Activated CD4-positive, alpha-beta T cell treated with anti-CD3 and anti-CD28 coated beads, Interleukin-2, amount 50 U/mL, for 16 hours (primary cell): ENCODE measurements at regions not wholly inside any gene's neighbourhood (a gene's known extent, or its start where the extent isn't known, plus 50 kb on each side); places are given as distances from the start of the nearest gene placed in this dataset.
"Not testable (repeated sequence)": the region's sequence is repeated elsewhere in the genome, so short reads cannot be mapped to it uniquely, and the experiment has no call there.

Experiments
- DNase-seq: peaks from one replicate; pipeline ENCODE4 v3.0.0-alpha.2; 2020

DNA sequence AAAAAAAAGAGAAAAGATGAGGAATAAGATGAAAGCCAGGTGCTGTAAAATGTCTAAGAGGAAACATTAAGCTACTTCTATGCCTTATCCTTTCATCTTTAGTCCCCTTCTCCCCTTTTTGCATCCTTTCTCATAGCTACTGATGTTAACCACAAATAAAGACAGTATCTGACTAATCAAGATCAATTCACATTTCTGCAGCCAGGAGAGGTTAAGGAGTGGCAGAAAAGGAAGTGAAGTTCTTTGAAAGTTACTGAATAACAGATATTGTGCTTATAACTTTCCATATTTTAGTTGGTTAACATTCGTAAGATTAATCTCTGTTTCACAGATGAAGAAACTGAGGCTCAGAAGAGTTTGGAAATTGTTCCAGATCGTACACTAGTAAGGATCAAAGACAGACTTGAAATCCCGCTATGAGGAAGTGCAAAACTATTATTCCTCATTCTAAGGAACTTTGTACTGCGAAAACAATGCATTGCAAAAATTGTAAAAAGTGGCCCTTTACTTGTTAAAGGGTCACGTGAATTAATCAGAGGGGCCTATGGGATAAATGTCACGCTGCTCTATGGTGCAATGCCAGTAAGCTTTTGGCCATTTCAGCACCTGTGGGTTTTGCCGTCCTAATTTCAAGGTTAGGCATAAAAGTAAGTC, 117.7 kb upstream of the GRM7 start:
- no peak for DNase-seq

DNA sequence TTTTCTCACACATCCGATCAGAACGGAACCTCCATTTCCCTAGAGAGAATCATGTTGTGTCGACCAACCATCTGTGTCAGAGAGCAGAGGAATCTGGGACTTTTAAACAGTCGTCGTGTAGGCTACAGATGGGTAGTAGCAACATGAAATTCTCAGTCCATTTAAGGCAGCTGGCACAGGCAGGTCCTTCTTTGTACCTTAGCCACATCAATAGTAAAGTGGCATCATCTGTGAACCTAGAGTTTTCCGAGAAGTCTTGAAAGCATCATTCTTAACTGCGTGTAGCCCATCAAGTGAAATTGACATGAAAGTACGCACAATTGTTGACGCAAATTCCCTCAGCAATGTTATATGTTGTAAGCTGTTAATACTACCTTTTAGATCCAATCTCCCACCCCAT, 114.5 kb upstream of the GRM7 start:
- no peak for DNase-seq

DNA sequence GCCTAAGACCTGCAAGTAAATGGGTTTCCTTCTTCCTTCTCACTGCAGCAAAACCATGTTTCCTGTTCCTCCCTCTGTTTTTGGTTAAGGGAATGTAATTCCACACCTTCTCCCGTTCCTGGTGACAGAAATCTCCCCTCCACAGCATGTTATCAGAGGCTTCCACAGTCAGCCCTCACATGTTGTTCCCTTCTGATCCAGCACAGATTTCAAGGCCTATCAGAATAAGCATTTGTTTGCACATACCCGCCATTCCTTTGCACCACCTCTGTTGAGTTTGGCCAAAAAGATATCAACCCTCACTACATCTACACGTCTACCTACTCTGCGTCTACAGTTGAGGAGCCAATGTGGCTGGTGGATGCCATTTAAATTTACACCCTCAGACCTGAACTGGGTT, 113.9 kb upstream of the GRM7 start:
- DNase-seq: no peak

DNA sequence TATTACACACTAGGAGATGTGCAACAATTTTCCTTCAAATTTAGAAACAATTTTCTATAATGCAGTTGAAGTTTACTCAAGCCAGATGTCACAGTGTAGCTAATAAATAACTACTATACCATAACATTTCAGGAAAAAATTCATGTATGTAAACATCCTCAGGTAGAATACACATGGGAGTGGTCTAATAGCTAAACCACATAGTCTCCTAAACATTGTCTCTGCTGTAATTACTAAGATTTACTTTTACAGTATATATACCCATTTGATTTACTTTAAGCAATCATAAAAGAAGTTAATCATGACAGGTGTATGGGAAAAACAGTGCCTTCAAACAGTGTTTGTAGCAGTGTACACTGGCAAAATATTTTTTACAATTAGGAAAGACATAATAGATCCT, 110.1 kb upstream of the GRM7 start:
- DNase-seq: no peak

DNA sequence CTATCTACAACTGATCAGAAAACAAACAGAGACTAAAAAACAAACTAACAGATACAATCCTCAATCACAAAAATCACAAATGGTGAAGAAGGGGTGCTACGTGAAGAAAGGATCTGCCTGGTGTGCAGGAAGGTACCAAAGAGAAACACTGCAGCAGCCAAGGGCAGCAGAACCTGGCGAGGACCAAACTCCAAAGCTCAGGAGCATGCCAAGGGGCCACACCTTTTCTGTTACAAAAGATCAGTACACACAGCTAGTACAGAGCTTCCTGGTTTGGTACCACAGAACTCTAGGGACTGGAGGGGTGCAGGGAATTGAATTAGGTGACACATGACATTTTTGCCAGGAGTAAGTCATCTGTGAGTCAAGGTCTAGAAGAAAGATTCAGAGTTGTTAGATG, 107.4 kb upstream of the GRM7 start:
- no peak for DNase-seq

DNA sequence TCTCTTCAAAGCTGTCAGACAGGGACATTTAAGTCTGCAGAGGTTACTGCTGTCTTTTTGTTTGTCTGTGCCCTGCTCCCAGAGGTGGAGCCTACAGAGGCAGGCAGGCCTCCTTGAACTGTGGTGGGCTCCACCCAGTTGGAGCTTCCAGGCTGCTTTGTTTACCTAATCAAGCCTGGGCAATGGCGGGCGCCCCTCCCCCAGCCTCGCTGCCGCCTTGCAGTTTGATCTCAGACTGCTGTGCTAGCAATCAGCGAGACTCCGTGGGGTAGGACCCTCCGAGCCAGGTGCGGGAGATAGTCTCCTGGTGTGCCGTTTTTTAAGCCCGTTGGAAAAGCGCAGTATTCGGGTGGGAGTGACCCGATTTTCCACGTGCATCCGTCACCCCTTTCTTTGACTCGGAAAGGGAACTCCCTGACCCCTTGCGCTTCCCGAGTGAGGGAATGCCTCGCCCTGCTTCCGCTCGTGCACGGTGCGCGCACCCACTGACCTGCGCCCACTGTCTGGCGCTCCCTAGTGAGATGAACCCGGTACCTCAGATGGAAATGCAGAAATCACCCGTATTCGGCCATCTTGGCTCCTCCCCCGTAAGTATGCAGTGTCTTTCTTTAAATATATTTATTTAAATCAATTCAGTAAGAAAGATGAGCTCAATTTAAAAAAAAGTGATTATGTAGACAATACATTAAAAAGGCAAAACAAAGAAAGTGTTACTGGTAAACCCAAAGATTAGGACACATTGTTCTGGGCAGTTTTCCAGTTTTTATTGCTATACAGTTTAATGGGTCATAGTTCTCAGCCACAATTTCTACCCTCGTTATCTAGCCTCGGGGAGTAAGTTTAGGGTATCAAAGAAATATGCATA, 91.2 kb upstream of the GRM7 start:
- DNase-seq: not testable (repeated sequence)

DNA sequence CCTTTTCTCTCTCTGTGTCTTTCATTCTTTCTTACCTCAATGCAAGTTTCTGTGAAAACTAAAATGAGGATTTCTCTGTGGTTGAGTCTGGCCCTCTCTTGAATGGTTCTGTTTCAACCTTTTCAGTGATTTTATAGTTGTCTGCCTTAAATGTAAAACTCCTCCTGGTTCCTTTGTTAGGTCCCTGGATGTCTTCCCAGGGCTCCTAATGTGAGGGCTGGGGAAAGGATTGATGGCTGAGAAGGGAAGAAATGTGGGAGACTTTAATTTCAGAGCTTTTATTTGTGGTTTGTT, 90.6 kb upstream of the GRM7 start:
- no peak for DNase-seq

DNA sequence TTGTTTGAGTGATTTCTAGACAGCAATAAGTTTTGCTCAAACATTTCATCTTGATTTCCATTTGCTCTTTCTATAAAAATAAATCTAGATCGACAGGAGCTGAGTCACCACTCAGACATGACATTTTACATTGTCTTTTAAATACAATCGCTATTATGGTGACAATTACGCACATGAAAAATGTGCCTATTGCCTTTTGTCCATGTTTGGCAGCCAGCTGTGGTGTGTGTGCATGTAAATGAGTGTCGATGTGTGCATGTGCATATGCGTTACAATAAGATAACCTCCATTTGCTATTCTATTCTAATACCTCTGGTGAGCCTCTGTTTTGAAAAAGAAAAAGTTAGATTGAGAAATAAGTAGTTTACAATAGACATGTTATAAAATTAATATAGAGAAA, 89.7 kb upstream of the GRM7 start:
- no peak for DNase-seq

DNA sequence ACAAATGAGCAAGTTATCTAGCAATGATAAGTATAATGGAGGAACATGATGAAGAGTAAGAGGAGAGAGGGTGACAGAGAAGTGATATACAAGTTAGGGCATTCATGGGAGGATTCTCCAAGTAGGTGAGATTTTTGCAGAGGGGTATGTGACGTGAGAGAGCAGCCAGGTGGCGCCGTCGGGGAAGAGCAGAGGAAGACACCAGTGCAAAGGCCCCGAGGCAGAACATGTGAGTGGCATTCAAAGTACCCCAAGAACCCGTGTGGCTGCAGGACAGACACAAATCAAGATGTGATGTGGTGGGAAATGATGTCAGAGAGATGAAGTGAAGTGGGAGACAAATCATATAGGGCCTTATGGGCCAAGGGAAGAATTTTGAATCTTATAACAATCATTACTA, 81.8 kb upstream of the GRM7 start:
- no peak for DNase-seq

DNA sequence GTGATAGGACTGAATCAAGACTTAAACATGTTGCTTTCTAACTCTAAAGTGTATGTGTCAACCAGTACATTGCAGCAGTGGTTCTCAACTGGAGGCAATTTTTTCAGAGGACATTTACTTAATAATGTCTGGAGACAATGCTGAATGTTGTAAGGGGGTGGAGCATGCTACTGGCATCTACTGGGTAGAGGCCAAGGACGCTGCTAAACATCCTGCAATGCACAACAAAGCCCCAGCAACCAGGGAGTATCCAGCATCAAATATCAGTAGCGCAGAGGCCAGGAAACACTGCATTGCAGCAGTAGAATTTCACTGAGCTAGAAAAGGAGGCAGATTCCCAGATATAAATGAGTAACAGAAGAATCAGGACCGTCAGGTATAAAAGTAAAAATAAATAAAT, 79.8 kb upstream of the GRM7 start:
- no peak for DNase-seq

DNA sequence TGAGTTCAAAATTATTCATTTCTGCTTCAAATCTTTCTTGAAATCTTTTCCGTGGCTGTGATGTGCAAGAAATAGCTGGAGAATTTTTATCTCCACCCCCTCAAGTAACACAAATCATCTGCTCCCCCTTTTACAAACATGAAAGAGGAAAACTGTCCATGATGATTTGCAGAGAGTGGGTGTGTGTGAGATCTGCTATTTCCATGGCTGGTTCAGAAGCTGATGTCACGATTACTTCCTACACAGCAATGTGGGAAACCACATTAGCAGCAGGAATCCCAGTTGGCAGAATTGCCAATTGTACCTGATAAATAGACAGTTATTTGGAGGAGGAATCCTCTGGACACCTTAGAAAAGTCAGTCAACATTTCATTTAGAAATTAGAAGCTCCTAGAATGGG, 75.2 kb upstream of the GRM7 start:
- DNase-seq: no peak

DNA sequence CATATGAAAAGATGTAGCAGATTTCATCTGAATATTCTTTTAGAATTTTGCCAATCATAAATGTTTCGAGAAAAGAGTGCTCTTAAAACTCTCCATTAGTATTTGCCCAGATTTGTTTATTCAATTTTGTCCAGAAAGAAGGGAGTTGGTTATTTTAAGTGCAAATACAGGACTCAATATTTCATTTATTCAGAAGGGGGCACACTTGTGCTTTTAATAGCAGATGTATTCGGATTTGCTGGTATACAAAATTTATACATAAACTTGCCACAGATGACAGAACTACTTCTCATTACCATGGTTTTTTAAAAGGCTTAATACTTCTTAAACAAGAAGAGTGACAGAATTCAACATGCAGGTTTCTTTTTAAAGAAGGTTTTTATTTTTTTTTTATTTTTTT, 69.8 kb upstream of the GRM7 start:
- DNase-seq: no peak

DNA sequence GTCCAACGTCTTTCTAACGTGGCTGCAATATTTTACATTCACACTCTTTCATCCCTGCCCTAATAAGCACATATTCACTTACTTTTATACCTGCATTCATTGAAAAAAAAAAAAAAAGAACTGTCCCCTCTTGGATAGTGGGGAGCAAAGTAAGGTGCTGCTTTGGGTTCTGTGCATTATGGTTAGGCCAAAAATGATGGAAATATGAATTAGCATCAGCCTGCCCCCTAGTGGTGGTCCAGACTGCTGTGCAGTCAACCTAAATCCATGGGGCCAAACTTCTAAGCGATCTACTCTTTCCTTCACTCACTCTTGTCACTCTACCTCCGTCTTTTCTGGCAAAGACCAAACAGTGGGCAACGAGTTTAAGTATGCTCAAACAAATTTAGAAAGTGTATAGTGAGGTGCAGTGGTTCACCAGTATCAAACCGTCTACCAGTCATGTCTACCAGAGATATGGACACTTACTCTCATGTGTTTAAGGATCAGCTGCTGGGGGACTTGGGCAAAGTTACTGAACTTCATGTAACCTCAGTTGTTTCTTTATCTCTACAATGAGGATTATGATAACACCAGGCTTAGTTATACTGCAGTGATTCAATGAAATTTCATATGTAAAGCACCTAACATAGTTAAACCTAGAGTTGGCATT, 61.5 kb upstream of the GRM7 start:
- DNase-seq: peak; percentile 25

DNA sequence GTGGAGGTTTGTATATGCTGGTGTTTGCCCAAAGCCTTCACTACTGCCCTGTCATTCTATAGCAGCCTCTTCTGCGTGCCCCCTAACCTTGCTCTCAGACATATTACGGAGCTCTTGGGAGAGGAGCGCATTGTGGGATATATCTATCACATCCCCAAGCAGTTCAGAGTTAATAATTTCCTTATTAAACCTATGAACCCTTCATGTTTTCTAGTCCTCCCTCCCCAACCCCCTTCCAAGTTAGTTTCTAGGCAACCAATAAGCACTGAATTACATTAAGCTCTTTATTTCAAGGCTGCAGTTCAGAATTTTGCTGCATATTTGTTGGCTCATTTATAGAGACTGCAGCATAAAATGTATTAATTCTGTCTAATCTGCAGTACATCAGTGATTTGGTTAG, 57.3 kb upstream of the GRM7 start:
- DNase-seq: no peak

DNA sequence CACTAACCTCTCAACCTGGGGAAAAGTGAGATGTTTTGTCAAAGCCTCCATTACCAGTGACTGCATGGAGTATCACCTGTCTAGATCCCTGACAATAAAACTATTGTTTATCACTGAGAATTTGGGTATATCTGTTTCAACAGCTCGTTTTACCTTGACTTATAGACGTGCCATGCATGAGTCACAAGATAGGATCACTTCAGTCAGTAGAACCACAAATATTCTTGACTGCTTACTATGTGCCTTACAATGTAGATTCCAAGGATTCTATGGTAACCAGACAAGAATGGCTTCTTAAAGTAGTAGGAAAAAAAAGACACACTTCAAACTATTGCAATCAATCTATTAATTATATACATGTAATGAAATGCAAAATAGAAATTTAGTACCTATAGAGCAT, 55.7 kb upstream of the GRM7 start:
- no peak for DNase-seq

DNA sequence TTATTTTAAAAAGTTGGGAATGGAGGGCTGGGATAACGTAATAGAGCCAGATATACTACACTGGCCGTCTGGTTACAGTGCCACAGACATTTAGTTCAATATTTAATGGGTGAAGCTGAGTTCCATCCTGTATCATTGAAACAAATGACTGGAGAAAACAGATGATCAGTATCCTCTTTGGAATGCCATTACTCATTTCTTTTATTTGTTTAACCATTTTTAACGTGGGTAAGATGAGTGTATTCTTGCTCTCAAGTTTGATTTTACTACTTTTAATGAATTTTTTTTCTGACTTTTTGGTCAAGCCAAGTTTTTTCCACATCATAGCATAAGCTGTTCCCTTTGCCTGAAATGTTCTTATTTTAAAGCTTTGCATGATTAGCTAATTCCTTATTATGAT, 53.9 kb upstream of the GRM7 start:
- DNase-seq: no peak

DNA sequence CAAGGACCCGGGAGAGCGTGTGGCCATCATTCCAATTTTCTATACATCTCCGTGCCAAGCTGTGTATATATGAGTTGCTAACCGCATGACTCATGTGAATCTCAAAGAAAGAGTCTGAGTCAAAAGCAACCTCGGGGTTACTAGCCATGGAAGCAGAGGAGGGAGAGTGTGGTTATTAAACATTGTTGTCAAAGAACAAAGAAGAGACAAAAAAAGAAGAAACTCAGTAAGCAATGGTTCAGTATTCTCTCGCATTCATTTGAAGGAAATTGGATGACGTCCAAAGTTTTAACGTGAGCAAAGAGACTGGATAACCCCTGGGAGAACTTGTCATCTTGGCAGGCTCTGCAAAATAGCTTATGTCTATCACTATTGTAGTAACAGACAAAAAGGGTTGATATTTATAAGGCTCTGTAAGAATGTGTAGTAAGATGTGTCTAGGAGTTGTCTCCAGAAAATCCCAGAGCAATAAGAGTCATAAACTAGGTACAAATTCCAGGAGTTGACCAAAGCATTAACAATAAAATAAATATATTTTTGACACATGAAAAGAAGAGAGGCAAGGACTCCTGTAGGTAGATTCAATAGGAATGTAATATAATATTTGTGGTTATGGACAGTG, 52.8 kb upstream of the GRM7 start:
- DNase-seq: no peak

DNA sequence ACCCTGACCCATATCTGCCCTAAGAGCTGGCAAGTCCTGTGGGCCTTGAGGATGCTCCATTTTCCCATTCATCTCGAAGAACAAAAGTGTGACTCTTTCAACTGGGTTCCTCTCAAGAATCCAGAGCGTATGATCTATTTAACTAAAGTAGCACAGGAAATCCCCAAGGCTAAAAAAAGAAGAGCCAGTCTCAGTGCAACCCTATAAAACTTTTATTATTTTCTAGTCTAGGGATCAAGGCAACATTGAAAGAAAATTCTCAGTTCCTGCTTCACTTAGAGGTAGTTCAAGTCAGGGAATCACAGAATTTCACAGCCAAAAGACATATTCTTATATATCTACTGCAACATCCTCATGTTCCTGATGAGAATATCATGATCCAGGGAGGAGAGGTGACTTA, 51.6 kb upstream of the GRM7 start:
- DNase-seq: no peak
